Activated B cell treated with CpG ODN at 0.5 μM for 24 hours (primary cell): ENCODE measurements at regions not wholly inside any gene's neighbourhood (a gene's known extent, or its start where the extent isn't known, plus 50 kb on each side); places are given as distances from the start of the nearest gene placed in this dataset.

Experiments
- ATAC-seq: fragments of 200-7000 bp; cut with Tn5 transposase; one replicate; pipeline ENCODE4 v1.10.0; 2021; ENCODE audit warnings: low read depth, mild to moderate bottlenecking, moderate library complexity
- CTCF ChIA-PET: fragments of 350-600 bp; sonication (Branson Sonifier 250); formaldehyde crosslinking; loops from one replicate; lab custom pipeline; 2021; ENCODE audit warnings: antibody characterized with exemption; lab: Charles Lee
- POLR2A ChIA-PET: fragments of 350-600 bp; sonication (Branson Sonifier 250); formaldehyde crosslinking; loops from one replicate; lab custom pipeline; 2021; ENCODE audit warnings: antibody characterized with exemption; lab: Charles Lee
- DNase-seq: peaks from one replicate; pipeline ENCODE4 v3.0.0; 2022
- H3K27ac Mint-ChIP-seq: one replicate; pipeline ENCODE4 v1.8.0; 2020; ENCODE audit warnings: mixed read lengths
- H3K27me3 Mint-ChIP-seq: one replicate; pipeline ENCODE4 v1.8.0; 2021; ENCODE audit warnings: mixed read lengths
- H3K36me3 Mint-ChIP-seq: one replicate; pipeline ENCODE4 v1.8.0; 2021; ENCODE audit warnings: low read depth, mixed read lengths
- H3K4me1 Mint-ChIP-seq: one replicate; pipeline ENCODE4 v1.8.0; 2021; ENCODE audit warnings: mixed read lengths
- H3K4me3 Mint-ChIP-seq: one replicate; pipeline ENCODE4 v1.8.0; 2020; ENCODE audit warnings: mild to moderate bottlenecking, mixed read lengths
- H3K9me3 Mint-ChIP-seq: one replicate; pipeline ENCODE4 v1.8.0; 2020; ENCODE audit warnings: mixed read lengths
- intact Hi-C: fragments of 100-400 bp; cut with micrococcal nuclease; formaldehyde crosslinking; loops from one replicate; pipeline ENCODE4 v1.15.1; 2024
- TF ChIP-seq, protein P1 (sequence below): fragments of 200-600 bp; IDR thresholded peaks from one replicate; pipeline ENCODE4 v1.8.0; 2022; ENCODE audit warnings: antibody characterized with exemption, mild to moderate bottlenecking

DNA sequence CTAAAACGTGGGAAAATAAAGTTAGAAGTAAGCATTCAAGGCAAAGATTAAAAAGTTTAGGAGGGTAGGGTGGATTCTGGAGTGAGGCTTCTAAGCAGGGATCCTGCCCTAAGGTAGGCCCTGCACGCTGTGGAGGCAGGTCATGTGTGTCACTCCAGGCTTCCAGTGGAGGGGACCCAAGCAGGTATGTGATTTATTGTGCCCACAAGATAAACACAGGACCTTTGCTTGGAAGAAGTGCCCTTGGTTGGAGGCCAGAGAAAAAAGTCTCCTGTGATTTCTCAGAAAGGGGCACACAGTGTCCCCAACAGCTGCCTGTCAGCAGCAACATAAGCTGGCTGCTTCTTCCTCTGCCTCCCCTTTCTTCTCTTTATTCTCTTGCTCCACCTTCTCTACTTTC is 110.8 kb downstream of the FOXD2 start:
- DNase-seq: no peak
- H3K27me3 Mint-ChIP-seq: peaks cover 2% of the 10 kb centered on the region
- H3K4me1 Mint-ChIP-seq: no peaks in the 10 kb centered on the region
- ChIA-PET CTCF (no interaction called here), POLR2A (no interaction called here)
- H3K4me3 Mint-ChIP-seq: no peak overlapping the region
- TF ChIP-seq, protein P1, sequence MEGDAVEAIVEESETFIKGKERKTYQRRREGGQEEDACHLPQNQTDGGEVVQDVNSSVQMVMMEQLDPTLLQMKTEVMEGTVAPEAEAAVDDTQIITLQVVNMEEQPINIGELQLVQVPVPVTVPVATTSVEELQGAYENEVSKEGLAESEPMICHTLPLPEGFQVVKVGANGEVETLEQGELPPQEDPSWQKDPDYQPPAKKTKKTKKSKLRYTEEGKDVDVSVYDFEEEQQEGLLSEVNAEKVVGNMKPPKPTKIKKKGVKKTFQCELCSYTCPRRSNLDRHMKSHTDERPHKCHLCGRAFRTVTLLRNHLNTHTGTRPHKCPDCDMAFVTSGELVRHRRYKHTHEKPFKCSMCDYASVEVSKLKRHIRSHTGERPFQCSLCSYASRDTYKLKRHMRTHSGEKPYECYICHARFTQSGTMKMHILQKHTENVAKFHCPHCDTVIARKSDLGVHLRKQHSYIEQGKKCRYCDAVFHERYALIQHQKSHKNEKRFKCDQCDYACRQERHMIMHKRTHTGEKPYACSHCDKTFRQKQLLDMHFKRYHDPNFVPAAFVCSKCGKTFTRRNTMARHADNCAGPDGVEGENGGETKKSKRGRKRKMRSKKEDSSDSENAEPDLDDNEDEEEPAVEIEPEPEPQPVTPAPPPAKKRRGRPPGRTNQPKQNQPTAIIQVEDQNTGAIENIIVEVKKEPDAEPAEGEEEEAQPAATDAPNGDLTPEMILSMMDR: no peak
- no peak for ATAC-seq
- H3K27ac Mint-ChIP-seq: no peak overlapping the region
- peaks cover 2% of the 10 kb centered on the region for H3K9me3 Mint-ChIP-seq
- no peaks in the 10 kb centered on the region for H3K36me3 Mint-ChIP-seq
- intact Hi-C loops: no loop called here

DNA sequence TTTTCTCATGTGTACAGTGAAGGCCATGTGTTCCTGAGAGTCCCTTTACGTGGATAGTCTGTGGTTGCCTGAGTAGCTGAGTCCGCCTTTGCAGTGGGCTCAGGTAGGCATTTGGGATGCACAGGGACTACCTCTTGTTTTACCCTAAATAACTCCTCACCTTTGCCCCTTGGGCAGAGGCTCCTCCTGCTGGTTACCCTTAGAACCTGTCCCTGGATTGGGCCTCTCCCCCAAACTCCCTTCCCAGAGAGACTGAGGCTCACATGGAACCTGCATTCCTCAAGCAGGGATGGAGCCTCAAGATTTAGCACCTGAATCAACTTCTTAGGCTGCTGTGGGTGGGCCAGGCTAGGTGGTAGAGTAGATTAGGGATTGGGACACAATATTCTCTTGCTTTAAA is 111.7 kb downstream of the FOXD2 start:
- Mint-ChIP-seq H3K4me3 (no peak overlapping the region), H3K27ac (no peak overlapping the region), H3K4me1 (no peaks in the 10 kb centered on the region), H3K9me3 (no peaks in the 10 kb centered on the region), H3K36me3 (no peaks in the 10 kb centered on the region), H3K27me3 (peaks cover 2% of the 10 kb centered on the region)
- TF ChIP-seq, protein P1: no peak
- DNase-seq (no peak), ATAC-seq (no peak)
- ChIA-PET POLR2A (no interaction called here), CTCF (no interaction called here)
- intact Hi-C loops: no loop called here

DNA sequence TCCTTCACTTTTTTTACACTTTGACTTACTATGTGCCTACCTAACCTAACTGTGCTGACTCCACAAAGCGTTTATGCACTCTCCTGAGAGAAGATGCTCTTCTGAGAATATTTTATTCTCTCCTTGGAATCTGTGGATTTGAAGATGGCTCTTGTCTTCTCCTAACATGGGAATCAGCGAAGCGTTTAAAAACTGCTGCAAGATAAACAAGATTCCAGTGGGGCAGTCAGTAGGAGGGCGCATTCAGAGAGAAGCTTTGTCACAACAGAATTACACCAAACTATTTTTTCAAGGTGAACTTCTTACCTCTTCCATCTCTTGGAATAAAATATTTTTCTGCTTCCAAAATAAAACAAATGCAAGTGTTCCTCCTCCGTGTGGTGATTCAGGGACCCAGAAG is 113.1 kb downstream of the FOXD2 start:
- DNase-seq (no peak), ATAC-seq (no peak)
- ChIA-PET POLR2A (no interaction called here), CTCF (no interaction called here)
- no peaks in the 10 kb centered on the region for H3K4me1 Mint-ChIP-seq
- TF ChIP-seq, protein P1: no peak
- intact Hi-C loops: no loop called here
- no peaks in the 10 kb centered on the region for H3K36me3 Mint-ChIP-seq
- H3K4me3 Mint-ChIP-seq: no peak overlapping the region
- peaks cover 2% of the 10 kb centered on the region for H3K27me3 Mint-ChIP-seq
- H3K9me3 Mint-ChIP-seq: no peaks in the 10 kb centered on the region
- H3K27ac Mint-ChIP-seq: no peak overlapping the region

DNA sequence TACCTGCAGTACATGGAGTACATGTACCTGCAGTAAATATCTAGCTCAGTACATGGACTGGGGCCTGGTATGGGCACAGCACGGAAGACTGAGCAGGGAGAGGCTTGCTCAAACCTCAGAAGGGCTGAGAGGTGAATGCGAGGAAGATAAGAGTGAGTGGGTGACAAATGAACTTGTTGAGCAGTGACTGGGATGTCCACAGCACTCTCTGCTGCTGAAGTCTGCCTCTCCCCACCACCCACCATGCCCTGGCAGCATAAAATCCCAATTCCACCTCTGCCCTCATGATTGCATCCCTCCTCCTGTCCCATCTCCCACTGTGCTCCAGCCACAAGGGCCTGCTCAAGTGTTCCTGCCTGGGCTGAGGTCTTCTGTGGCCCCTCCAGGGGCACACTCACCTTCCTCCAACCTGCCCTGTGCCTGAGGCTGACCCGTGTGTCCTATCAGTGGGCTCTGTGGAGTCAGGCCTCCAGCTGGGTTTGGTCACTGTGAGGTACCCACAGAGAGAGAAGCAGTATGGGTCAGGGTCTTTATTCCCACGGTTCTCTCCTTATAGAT is 114.2 kb downstream of the FOXD2 start:
- TF ChIP-seq, protein P1: no peak
- ChIA-PET CTCF (no interaction called here), POLR2A (no interaction called here)
- DNase-seq (no peak), ATAC-seq (no peak)
- peaks cover 2% of the 10 kb centered on the region for H3K27me3 Mint-ChIP-seq
- H3K4me1 Mint-ChIP-seq: no peaks in the 10 kb centered on the region
- no peaks in the 10 kb centered on the region for H3K9me3 Mint-ChIP-seq
- intact Hi-C loops: no loop called here
- H3K36me3 Mint-ChIP-seq: no peaks in the 10 kb centered on the region
- H3K27ac Mint-ChIP-seq: no peak overlapping the region
- H3K4me3 Mint-ChIP-seq: no peak overlapping the region

DNA sequence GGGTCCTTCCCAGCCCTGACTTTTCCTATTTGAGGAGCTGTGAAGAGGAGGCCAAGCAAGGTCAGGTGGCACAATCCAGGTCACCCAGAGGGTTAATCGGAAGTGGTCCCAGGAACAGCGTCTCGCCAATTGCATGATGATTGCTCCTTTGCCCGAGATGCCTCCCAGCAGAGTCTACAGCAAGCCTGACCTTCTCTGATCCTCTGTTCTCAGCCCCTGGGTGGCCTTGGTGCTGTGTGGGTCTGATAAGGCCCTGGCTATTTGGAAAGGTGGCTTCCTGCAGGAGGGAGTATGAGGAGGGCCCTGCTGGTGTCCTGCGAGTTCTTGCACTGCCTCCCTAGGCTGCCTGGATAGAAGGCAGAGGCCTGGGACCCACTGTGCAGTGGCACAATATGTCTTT is 116.2 kb downstream of the FOXD2 start:
- Mint-ChIP-seq H3K4me3 (no peak overlapping the region), H3K27ac (no peak overlapping the region), H3K36me3 (no peaks in the 10 kb centered on the region), H3K9me3 (no peaks in the 10 kb centered on the region), H3K27me3 (peaks cover 2% of the 10 kb centered on the region), H3K4me1 (no peaks in the 10 kb centered on the region)
- ATAC-seq: no peak
- TF ChIP-seq, protein P1: no peak
- DNase-seq: no peak
- ChIA-PET CTCF (no interaction called here), POLR2A (no interaction called here)
- intact Hi-C loops: no loop called here
